ENCODE measurements at regions not wholly inside any gene's neighbourhood (a gene's known extent, or its start where the extent isn't known, plus 50 kb on each side); places are given as distances from the start of the nearest gene placed in this dataset.

DNA sequence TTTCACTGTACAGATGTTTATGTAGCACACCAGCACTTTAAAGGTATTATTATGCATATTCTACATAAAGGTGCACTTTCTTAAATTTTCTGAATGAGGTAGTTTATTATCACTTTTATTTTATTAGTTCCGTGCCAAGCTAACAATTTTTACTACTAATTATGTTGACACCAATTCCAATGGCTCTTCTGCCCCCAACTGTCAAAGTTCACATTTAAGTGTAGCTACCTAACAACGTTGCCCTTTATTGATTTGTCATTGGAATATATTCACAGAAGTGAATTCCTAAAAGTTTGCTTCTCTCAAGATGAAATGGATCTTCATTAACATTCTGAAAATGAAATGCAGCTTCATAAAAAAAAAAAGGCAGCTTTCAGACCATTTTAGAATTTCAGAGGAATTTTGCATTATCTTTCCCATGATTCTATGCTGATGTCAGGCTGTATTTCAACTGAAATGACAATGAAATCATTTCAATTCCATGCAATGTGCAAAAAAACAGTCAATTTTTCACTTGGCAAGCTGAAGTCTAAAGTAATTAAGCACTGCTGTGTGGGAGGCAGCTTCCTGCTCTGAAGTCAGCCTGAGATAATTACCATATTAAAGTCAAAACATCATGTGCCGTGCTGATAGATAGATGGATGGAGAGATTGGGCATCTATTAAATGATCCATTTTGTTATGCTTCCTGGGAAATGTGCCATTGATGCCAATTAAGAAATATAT is 229.2 kb downstream of the TTLL7 start:
- no peak for DNase-seq

DNA sequence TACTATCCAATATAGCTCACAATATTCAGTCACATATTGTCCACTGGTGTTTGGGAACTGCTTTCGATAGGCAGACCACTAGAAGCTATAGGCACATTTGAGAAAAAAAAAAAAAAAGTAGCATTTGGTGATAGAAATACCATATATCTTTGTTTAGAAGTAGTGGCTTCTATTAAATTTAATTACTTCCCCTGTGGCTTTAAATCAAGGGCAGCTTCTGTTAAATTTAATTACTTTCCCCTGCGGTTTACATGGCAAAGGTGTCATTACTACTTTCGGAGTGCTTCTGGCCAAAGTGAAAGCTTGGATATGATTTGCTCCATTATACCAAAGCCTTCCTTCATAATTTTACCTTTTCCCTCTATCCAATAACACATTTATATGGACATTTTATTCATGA is 229.9 kb downstream of the TTLL7 start:
- DNase-seq: no peak

DNA sequence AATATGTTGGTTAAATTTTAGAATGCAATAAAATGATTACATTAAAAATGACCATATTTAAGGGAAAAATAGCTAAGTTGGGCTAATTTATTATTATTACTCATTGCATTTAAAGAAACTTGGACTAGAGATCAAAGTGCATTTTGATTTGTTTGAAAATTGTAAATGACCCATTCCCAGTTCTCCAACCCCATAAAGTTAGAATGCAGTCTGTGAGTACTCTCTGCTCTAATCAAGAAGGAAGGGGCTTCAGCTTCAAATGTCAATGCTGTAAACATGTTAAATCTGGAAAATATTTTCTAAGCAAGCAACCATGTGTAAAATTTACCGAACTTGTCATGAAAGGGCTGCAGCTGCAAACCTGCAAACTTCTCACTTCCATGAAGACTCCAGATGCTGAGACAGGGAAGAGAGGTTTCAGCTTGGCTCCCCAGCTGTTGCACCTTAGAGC is 232.7 kb downstream of the TTLL7 start:
- DNase-seq: peak; percentile 40

DNA sequence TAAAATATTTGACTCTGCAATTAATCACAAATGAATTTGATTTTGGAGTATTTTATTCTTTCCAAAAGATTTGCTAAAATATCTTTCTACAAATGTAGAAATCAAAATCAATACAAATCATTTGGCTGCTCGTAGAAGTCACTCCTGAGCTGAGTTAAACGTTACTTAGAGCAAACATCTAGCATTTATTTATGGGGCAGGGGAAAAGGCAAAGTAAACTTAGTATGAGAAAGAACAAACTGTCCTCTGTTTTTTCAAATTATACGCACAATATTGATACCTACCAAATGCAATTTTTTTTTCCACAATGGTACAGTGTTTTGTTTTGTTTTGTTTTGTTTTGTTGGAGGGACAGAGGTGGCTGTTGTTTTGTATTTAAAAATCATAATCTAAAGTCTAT is 233.8 kb downstream of the TTLL7 start:
- DNase-seq: no peak

DNA sequence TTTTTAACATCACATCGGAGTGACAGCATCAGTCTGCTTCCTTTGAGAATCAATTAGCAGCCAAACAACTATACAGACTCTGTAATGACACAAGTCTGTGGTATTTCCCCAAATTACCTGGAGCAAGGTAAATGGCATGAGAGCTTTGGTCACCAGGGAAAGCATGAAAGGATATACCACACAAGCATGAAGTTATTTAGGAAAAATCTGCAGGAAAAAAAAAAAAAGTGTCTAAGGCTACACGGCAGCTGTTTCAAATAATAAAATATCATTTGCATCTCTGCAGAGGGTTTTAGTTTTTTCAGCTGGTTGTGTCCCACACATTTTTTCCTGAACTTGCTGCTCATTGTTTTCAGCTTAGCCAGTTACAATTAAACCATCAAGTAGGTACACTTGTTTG is 234.7 kb downstream of the TTLL7 start:
- peak; percentile 30 for DNase-seq

DNA sequence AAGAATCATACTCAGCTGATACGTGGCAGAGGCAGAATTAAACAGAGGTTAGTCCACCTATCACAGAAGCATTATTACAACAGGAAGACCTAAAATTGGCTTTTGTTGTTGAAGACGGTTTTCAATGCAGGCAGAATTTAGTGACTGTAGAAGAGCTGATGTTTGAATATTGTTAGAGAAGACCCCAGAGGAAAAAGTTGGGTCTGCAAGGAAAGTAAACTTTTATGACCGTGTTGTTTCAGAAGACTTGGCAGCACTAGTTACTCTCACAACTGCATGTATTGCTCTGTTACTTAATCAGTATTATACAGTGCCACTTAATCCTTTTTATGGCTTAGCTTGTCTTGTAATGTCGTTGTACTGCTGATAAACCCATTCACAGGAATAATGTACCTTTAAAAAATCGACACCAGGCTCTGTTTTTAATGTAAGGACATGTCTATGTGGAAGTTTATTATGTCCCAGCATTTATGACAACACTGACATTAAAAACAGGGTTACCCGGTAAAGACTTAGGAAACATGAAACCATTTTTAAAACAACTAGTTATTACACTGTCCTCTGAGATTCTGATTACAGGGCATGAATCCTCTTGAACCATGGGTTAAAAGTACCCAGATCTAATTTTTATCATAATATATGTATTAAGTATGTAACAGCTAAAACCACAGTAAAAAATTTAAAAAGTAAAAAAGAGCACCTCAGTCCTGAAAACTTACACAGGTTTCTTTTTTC is 235.4 kb downstream of the TTLL7 start:
- DNase-seq: no peak

DNA sequence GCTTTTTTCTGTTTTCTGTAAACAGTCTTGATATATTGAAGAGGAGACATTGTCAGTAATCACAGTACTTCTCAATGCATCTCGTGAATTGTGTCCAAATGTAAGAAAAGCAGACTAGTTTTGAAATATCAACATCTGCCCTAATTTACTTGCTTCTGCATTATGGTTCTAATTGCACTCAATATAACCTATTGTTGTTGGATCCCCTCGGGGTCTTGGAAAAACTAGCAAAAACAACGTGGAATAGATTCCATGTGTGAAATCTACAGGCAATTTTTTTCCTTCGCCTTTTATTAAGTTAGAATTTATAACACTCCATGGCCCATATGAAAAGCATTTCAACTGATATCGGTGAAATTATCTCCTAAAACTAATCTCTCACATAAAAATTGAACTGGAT is 236.5 kb downstream of the TTLL7 start:
- peak; percentile 25 for DNase-seq

DNA sequence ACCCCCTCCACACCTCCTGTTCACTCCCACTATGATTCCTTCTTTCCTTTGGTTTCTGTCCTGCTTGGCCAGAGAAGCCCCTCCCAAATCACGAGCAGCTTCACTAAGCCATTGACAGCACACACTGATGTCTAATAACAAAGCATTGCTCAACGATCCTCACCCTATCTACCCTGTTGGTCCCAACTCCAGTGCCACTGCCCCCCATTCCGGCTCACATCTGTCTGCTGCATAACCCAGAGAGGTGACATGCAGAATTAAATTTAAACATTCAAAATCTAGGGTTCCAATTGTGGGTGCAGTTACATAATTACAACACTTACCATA is 236.9 kb downstream of the TTLL7 start:
- DNase-seq: no peak

DNA sequence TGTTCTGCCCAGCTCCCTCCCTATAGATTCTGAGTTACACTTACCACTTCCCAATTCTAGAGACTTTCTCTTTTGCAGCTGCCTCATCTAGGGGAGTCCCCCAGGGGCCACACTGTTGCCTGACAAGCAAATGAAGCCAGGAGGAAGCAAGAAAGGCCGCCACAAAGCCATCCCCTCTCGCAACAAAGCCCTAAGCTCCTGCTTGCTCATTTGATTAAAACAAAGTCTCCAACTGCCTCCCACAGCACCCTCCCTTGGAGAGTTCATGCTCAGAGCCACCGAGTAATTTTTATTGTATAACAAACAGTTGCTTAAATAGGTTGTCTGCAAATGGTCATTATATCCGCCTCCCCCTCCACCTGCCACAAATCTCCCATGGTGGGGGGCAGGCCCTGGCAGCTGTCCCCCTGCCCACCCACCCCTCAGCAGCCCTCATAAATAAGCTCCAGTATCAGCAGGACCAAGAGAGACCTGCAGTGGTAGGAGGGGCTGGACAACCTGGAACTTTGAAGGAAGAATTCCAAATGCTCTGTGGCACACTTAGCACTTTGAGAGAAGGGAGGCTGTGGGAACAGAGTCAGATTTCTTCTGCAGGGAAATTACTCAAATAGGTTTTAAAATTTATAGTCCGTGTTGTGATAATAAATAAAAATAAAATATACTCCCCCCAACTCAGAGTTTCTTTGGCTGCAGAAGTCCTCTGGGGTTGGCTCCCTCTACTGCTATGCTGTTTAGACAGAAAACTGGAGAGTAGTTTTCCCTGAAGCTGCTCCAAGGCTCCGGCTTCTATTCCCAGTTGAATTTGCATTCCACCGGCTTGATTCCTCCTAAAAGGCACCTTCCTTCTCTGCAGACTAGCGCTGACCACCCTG is 237.5 kb downstream of the TTLL7 start:
- peak; percentile 42 for DNase-seq

DNA sequence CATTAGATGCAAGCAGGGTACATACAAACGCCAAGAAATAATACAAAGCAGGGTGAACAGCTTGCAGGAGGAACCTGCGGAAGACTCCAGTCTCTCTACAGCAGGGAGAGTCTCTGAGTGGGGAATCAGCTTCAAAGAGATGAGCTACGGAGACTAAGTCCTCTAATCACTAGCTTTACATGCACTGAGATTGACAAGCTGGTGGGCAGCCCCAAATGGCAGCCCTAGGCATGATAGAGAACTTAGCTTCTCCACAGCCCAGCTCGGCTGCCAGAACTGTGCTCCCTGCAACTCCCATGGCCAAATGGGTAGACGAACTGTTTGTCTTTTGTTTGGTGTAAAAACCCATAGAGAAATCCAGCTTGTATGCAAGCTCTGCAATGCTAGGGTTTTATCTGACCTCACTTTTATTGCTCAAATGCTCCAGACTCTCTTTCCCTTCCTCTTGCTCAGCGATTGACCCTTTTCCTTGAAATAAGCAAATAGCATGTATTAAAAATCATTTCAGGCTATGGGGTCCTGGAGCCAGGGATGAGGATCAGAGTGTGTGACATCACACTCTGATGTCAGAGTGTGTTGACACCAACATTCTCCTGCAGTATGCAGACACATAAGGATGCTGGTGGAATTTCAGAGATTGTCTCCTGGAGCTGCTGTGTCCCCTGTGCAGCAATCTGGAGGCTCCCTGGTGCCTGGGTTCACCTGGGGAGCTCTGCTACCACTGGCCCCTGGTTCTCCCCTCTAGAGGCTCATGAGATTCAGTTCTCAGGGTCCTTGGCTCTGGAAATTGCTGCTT is 238.5 kb downstream of the TTLL7 start:
- no peak for DNase-seq

DNA sequence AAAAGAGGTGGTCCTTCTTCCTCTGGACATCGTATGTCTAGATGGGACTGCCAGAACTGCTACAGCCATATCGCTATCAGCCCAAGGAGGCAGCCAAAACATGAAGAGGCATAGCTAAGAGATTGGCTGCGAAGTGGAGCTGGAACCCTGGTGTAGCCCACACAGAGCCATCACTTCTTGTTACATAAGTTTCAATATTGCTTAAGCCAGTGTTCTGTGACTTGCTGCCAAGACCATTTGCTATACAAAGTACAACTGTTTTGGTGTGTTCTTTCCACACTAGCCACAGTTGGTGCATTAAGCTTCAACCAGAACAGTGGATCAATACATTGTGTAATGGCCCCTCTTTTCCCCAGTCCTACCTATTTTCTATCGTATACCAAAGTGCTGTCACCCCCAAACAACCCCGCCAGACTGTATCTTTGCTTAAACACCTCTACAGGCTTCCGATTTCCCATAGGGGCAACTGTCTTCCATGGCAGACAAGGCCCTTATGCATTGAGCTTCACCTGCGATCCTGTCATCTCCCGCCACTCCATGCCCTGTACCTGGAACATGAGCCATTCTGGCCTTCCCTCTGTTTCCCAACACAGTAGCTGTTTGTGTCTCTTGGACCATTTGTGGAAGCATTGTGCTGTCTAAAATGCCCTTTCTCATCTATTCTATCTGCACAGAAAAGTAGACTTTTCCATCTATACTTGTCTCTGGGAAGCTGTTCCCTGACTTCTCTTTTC is 241.8 kb downstream of the TTLL7 start:
- DNase-seq: no peak

DNA sequence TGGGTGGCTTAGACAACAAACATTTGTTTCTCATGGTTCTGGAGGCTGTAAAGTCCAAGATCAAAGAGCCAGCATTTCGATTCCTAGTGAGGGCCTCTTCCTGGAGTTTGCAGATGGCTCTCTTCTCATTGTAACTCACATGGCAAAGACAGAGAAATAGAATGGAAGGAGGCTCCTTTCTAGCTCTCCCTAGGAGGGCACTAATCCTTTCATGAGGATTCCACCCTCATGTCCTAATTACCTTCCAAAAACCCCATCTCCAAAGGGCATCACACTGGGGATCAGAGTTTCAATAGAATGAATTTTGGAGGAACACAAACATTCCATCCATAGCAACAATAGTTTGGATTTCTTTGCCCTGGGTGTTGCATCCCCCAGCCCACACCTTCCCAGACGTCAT is 247.3 kb downstream of the TTLL7 start:
- DNase-seq: no peak

DNA sequence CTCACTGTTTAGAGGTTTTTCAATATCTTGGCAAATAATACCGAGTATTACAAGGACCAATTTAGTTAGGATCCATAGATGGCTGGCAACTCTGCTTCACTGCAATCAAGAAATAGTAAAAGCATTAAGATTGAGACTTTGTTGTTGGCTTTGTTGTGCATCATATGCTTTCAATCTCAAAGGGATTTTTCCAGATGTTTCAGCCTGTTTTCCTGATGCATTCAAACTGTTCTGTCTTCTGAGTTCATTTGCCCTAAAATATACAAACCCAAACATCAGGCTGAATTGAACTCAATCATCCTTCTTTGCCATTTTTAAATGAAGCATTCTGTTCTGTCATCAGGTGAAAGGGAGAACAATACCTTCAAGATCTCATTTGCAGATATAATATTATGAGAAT is 248.7 kb downstream of the TTLL7 start:
- no peak for DNase-seq

DNA sequence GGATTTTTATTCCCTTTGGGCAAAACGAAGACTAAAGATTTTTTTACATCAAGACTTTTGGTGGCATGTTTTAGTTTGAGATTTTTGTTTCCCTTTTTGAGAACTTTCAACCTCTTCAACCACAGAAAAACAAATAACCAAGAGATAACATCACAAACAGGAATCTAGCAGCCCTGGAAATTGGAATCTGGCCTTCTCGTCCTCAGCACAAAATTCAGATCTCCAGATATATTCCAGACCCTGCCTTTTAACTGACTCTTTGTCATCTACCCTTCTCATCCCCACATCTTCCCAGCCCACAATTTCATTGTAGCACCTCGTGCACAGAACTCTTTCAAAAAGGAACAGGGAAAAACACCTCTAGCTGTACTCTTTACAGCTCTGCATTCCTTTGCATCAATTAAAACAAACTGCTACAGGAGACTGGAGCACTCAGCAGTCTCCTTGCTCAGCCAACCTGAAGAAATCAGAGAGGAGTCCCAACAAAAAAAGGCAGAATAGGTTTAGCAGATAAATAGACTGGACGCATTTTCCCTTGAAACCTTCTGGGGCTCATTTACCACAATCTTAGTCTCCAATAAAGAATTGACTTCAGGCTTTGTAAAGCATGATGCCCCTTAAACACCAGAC is 251.0 kb downstream of the TTLL7 start:
- DNase-seq: no peak

DNA sequence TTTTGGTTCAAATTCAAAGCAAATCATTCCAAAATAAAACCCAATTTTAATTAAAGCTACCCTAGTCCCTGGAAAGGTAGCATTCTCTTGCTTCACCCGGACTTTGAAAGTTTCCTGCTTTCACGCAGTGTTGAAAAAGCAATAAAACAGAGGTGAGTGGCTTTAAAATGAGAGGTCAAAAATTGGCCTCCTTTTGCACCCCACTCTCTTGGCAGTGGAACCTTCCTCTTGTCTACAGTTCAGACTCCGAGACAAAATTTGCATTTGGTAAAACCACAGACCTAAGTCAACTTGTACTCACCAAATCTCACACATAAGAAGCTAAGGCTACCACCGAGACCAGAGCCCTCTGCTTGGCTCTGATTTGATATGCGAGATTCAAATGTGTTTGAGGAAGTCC is 252.7 kb downstream of the TTLL7 start:
- DNase-seq: no peak

DNA sequence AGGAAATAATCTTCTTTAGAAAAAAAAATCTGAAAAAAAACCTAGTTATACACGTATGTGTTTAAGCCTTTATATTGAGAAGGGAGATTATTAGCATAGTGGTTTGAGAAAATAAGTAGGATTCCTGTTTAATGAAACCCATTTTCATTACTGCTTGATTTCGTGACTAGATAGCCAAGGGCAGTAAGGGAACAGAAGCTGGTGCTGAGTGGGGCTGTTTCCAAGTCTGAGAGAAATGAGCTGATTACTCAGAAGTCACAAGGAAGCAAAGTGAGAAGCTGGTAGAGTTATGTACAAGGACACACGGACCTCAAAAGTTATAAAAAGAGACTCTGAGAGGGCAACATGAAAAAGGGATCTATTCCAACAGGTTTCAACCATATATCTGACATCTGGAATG is 256.5 kb downstream of the TTLL7 start:
- no peak for DNase-seq

DNA sequence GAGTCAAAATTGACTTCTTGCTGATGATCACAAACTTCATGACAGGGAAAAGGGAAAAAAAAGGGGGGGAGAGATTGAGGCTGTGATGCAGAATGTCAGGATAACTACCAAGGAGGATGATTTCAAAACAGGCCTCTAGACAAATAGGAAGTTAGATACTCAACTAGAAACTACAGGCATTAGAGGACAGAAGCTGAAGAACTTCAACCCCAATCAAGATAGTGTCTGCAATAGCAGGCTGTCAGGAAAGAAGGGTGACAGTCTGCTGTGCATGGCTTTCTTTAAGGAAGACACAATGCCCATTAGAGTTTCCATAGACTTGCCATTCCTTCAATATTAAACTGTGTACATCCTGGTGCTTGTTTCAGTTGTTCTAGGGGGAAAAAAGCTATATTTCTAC is 257.2 kb downstream of the TTLL7 start:
- no peak for DNase-seq

DNA sequence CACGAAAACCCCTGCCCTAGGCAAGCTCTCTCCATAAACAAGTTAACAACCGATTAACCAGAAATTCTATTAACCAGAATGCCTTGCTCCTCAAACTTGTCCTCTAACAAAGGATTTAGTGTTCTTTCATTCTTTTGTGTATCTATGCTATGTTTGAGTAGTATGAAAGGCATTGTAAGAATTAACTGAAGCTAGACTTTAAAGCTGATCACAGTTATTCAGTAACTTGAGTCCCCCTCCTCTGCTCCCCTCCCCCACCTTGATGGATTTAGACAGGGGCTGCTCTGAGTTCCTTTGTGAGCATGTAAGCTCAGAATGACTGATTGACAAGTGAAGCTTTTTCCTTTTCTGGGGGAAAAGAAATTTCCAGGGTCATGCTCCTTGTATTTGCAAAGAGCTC is 257.6 kb downstream of the TTLL7 start:
- no peak for DNase-seq

DNA sequence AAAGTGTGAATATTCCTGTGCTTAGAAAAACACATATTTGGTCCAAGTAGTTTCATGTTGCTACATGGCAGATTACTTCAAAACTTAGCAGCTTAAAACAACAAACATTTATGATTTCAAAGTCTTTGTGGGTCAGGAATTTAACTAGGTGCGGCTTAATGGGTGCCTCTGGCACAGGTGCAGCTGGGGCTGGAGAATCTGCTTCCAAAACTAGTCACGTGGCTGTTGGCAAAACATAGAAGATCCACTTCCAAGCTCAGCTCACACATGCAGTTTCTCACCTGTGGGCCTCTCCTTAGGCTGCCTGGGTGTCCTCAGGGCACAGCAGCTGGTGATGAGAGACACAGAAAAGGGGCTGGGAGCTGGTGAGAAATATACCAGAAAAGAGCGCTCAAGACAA is 263.4 kb downstream of the TTLL7 start:
- peak; percentile 37 for DNase-seq

DNA sequence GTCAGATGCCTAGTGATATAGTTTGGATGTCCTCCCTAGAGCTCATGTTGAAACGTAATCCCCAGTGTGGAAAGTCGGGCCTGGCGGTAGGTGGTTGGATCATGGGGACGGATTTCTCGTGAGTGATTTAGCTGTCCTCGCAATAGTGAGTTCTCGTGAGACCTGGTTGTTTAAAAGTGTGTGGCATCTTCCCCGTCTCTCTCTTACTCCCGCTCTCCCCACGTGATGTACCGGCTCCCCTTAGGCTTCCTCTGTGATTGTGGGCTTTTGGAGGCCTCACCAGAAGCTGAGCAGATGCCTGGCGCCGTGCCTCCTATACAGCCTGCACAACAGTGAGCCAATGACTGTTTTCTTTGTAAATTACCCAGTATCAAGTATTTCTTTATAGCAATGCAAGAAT is 264.5 kb downstream of the TTLL7 start:
- peak; percentile 13 for DNase-seq

DNA sequence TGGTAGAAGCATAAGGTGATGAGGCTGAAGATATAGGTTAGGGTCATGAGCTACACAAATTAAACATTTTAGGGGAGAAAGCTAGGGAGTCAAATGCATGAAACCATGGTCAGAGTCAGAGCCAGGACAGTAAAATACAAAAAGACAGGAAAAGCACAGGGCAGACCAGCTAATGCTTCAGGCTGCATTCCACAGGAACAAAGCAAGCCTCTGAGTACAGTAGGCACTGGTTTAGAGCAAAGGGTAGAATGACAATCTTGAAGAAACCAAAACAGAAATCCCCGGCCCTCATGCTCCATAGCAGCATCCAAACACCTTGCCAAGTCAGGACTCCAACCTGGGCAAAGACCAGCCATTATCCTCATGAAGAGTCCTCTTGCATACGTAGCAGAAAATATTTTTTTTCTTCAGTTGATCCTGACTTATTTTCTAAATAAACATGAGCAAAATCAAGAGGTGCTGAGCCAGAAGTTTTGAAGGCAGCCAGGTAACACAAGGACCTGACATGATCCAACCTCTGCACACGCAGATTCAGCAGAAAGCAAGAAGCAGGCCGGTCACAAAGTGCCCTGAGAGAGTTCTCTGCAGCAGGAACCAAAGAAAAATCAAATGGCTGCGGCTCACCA is 273.1 kb downstream of the TTLL7 start:
- no peak for DNase-seq
